ENCODE measurements at regions not wholly inside any gene's neighbourhood (a gene's known extent, or its start where the extent isn't known, plus 50 kb on each side); places are given as distances from the start of the nearest gene placed in this dataset.

- Histone ChIP-seq H3K9ac (ENCODE audit: low read length) (no peak overlapping the region), H3K4me1 (ENCODE audit: insufficient read depth, low read length) (no peaks in the 10 kb centered on the region), H3K9me3 (ENCODE audit: low read length) (no peaks in the 10 kb centered on the region), H3K27me3 (ENCODE audit: control insufficient read depth in 1 of 2, insufficient read depth in 2 of 2, low read length in 2 of 2) (no peaks in the 10 kb centered on the region), H3K36me3 (ENCODE audit: insufficient read depth, low read length) (no peaks in the 10 kb centered on the region), H3K27ac (ENCODE audit: low read depth, low read length) (no peak overlapping the region), H3K4me3 (ENCODE audit: low read depth in 1 of 2, low read length in 2 of 2) (no peak overlapping the region)
Observed at GRCh38 chr2:236767941-236768340, 198.3 kb downstream of the ACKR3 start.

- Histone ChIP-seq H3K36me3 (ENCODE audit: insufficient read depth, low read length) (no peaks in the 10 kb centered on the region), H3K27ac (ENCODE audit: low read depth, low read length) (no peak overlapping the region), H3K4me3 (ENCODE audit: low read depth in 1 of 2, low read length in 2 of 2) (no peak overlapping the region), H3K27me3 (ENCODE audit: control insufficient read depth in 1 of 2, insufficient read depth in 2 of 2, low read length in 2 of 2) (no peaks in the 10 kb centered on the region), H3K9me3 (ENCODE audit: low read length) (no peaks in the 10 kb centered on the region), H3K9ac (ENCODE audit: low read length) (no peak overlapping the region), H3K4me1 (ENCODE audit: insufficient read depth, low read length) (no peaks in the 10 kb centered on the region)
Observed at GRCh38 chr2:236768393-236769140, 198.9 kb downstream of the ACKR3 start.

- Histone ChIP-seq H3K27me3 (ENCODE audit: control insufficient read depth in 1 of 2, insufficient read depth in 2 of 2, low read length in 2 of 2) (no peaks in the 10 kb centered on the region), H3K27ac (ENCODE audit: low read depth, low read length) (no peak overlapping the region), H3K4me3 (ENCODE audit: low read depth in 1 of 2, low read length in 2 of 2) (no peak overlapping the region), H3K36me3 (ENCODE audit: insufficient read depth, low read length) (no peaks in the 10 kb centered on the region), H3K9ac (ENCODE audit: low read length) (no peak overlapping the region), H3K4me1 (ENCODE audit: insufficient read depth, low read length) (no peaks in the 10 kb centered on the region), H3K9me3 (ENCODE audit: low read length) (no peaks in the 10 kb centered on the region)
Observed at GRCh38 chr2:236769981-236770671, 200.5 kb downstream of the ACKR3 start.

GRCh38 chr2:236772220-236772837 is 202.7 kb downstream of the ACKR3 start:
- Histone ChIP-seq H3K36me3 (ENCODE audit: insufficient read depth, low read length) (no peaks in the 10 kb centered on the region), H3K9me3 (ENCODE audit: low read length) (no peaks in the 10 kb centered on the region), H3K9ac (ENCODE audit: low read length) (no peak overlapping the region), H3K4me1 (ENCODE audit: insufficient read depth, low read length) (no peaks in the 10 kb centered on the region), H3K4me3 (ENCODE audit: low read depth in 1 of 2, low read length in 2 of 2) (no peak overlapping the region), H3K27ac (ENCODE audit: low read depth, low read length) (no peak overlapping the region), H3K27me3 (ENCODE audit: control insufficient read depth in 1 of 2, insufficient read depth in 2 of 2, low read length in 2 of 2) (no peaks in the 10 kb centered on the region)

GRCh38 chr2:236773206-236773605 is 203.6 kb downstream of the ACKR3 start:
- H3K4me3 ChIP-seq (ENCODE audit: low read depth in 1 of 2, low read length in 2 of 2) = no peak overlapping the region

GRCh38 chr2:236774171-236774570 is 204.5 kb downstream of the ACKR3 start:
- H3K27me3 ChIP-seq (ENCODE audit: control insufficient read depth in 1 of 2, insufficient read depth in 2 of 2, low read length in 2 of 2) = no peaks in the 10 kb centered on the region
- no peaks in the 10 kb centered on the region for H3K9me3 ChIP-seq (ENCODE audit: low read length)
- no peak overlapping the region for H3K9ac ChIP-seq (ENCODE audit: low read length)
- H3K27ac ChIP-seq (ENCODE audit: low read depth, low read length) = no peak overlapping the region
- no peak overlapping the region for H3K4me3 ChIP-seq (ENCODE audit: low read depth in 1 of 2, low read length in 2 of 2)
- no peaks in the 10 kb centered on the region for H3K36me3 ChIP-seq (ENCODE audit: insufficient read depth, low read length)
- no peaks in the 10 kb centered on the region for H3K4me1 ChIP-seq (ENCODE audit: insufficient read depth, low read length)

More at GRCh38 chr2:236773206-236773605, 203.6 kb downstream of the ACKR3 start:
- H3K27me3 ChIP-seq (ENCODE audit: control insufficient read depth in 1 of 2, insufficient read depth in 2 of 2, low read length in 2 of 2) = no peaks in the 10 kb centered on the region
- H3K9ac ChIP-seq (ENCODE audit: low read length) = no peak overlapping the region
- no peak overlapping the region for H3K27ac ChIP-seq (ENCODE audit: low read depth, low read length)
- H3K36me3 ChIP-seq (ENCODE audit: insufficient read depth, low read length) = no peaks in the 10 kb centered on the region
- no peaks in the 10 kb centered on the region for H3K9me3 ChIP-seq (ENCODE audit: low read length)
- H3K4me1 ChIP-seq (ENCODE audit: insufficient read depth, low read length) = no peaks in the 10 kb centered on the region

- H3K4me3 ChIP-seq (ENCODE audit: low read depth in 1 of 2, low read length in 2 of 2) = no peak overlapping the region
- H3K27ac ChIP-seq (ENCODE audit: low read depth, low read length) = no peak overlapping the region
- H3K9me3 ChIP-seq (ENCODE audit: low read length) = no peaks in the 10 kb centered on the region
- H3K27me3 ChIP-seq (ENCODE audit: control insufficient read depth in 1 of 2, insufficient read depth in 2 of 2, low read length in 2 of 2) = no peaks in the 10 kb centered on the region
- H3K36me3 ChIP-seq (ENCODE audit: insufficient read depth, low read length) = no peaks in the 10 kb centered on the region
- no peak overlapping the region for H3K9ac ChIP-seq (ENCODE audit: low read length)
- H3K4me1 ChIP-seq (ENCODE audit: insufficient read depth, low read length) = no peaks in the 10 kb centered on the region
Observed at GRCh38 chr2:236775511-236775910, 205.9 kb downstream of the ACKR3 start.

- Histone ChIP-seq H3K4me1 (ENCODE audit: insufficient read depth, low read length) (no peaks in the 10 kb centered on the region), H3K4me3 (ENCODE audit: low read depth in 1 of 2, low read length in 2 of 2) (no peak overlapping the region), H3K27ac (ENCODE audit: low read depth, low read length) (no peak overlapping the region), H3K9me3 (ENCODE audit: low read length) (no peaks in the 10 kb centered on the region), H3K9ac (ENCODE audit: low read length) (no peak overlapping the region), H3K27me3 (ENCODE audit: control insufficient read depth in 1 of 2, insufficient read depth in 2 of 2, low read length in 2 of 2) (no peaks in the 10 kb centered on the region), H3K36me3 (ENCODE audit: insufficient read depth, low read length) (no peaks in the 10 kb centered on the region)
Observed at GRCh38 chr2:236776206-236776605, 206.6 kb downstream of the ACKR3 start.

- Histone ChIP-seq H3K9me3 (ENCODE audit: low read length) (no peaks in the 10 kb centered on the region), H3K27ac (ENCODE audit: low read depth, low read length) (no peak overlapping the region), H3K4me1 (ENCODE audit: insufficient read depth, low read length) (no peaks in the 10 kb centered on the region), H3K27me3 (ENCODE audit: control insufficient read depth in 1 of 2, insufficient read depth in 2 of 2, low read length in 2 of 2) (no peaks in the 10 kb centered on the region), H3K9ac (ENCODE audit: low read length) (no peak overlapping the region), H3K36me3 (ENCODE audit: insufficient read depth, low read length) (no peaks in the 10 kb centered on the region), H3K4me3 (ENCODE audit: low read depth in 1 of 2, low read length in 2 of 2) (no peak overlapping the region)
Observed at GRCh38 chr2:236776695-236777251, 207.1 kb downstream of the ACKR3 start.

- H3K27me3 ChIP-seq (ENCODE audit: control insufficient read depth in 1 of 2, insufficient read depth in 2 of 2, low read length in 2 of 2) = no peaks in the 10 kb centered on the region
- no peak overlapping the region for H3K9ac ChIP-seq (ENCODE audit: low read length)
- no peaks in the 10 kb centered on the region for H3K4me1 ChIP-seq (ENCODE audit: insufficient read depth, low read length)
- no peak overlapping the region for H3K27ac ChIP-seq (ENCODE audit: low read depth, low read length)
- no peaks in the 10 kb centered on the region for H3K36me3 ChIP-seq (ENCODE audit: insufficient read depth, low read length)
- no peak overlapping the region for H3K4me3 ChIP-seq (ENCODE audit: low read depth in 1 of 2, low read length in 2 of 2)
- no peaks in the 10 kb centered on the region for H3K9me3 ChIP-seq (ENCODE audit: low read length)
Observed at GRCh38 chr2:236777408-236777807, 207.8 kb downstream of the ACKR3 start.

- H3K4me3 ChIP-seq (ENCODE audit: low read depth in 1 of 2, low read length in 2 of 2) = no peak overlapping the region
- H3K36me3 ChIP-seq (ENCODE audit: insufficient read depth, low read length) = no peaks in the 10 kb centered on the region
- no peaks in the 10 kb centered on the region for H3K4me1 ChIP-seq (ENCODE audit: insufficient read depth, low read length)
- H3K9ac ChIP-seq (ENCODE audit: low read length) = no peak overlapping the region
- no peaks in the 10 kb centered on the region for H3K27me3 ChIP-seq (ENCODE audit: control insufficient read depth in 1 of 2, insufficient read depth in 2 of 2, low read length in 2 of 2)
- H3K27ac ChIP-seq (ENCODE audit: low read depth, low read length) = no peak overlapping the region
- no peaks in the 10 kb centered on the region for H3K9me3 ChIP-seq (ENCODE audit: low read length)
Observed at GRCh38 chr2:236781933-236782816, 212.6 kb downstream of the ACKR3 start.

All from muscle layer of colon (tissue), 2 donors.